GM23248 (cell line): ENCODE measurements at regions not wholly inside any gene's neighbourhood (a gene's known extent, or its start where the extent isn't known, plus 50 kb on each side); places are given as distances from the start of the nearest gene placed in this dataset.
"Not testable (repeated sequence)": the region's sequence is repeated elsewhere in the genome, so short reads cannot be mapped to it uniquely, and the experiment has no call there.

ENCODE experiments used
- DNase-seq: peaks from one replicate; pipeline ENCODE4 v3.0.0-alpha.2; 2015
- H2AFZ ChIP-seq: fragments of 200-600 bp; sonication (generic); 2 replicates; pipeline ENCODE4 v1.6.1; 2016; ENCODE audit warnings: antibody characterized with exemption
- H3F3A ChIP-seq: fragments of 200-600 bp; sonication (generic); 2 replicates; pipeline ENCODE4 v1.6.1; 2016; ENCODE audit warnings: mild to moderate bottlenecking, antibody characterized with exemption, mixed run types; ENCODE audit not compliant: insufficient read depth
- H3K27ac ChIP-seq: fragments of 200-600 bp; sonication (generic); 2 replicates; pipeline ENCODE4 v1.5.1; 2016; ENCODE audit warnings: mild to moderate bottlenecking
- H3K27me3 ChIP-seq: fragments of 200-600 bp; sonication (generic); replicated peaks from 2 replicates; pipeline ENCODE4 v1.6.1; 2016; ENCODE audit warnings: mild to moderate bottlenecking; ENCODE audit not compliant: insufficient read depth
- H3K36me3 ChIP-seq: fragments of 200-600 bp; sonication (generic); 2 replicates; pipeline ENCODE4 v1.6.1; 2016; ENCODE audit warnings: low read depth, mild to moderate bottlenecking
- H3K4me1 ChIP-seq: fragments of 200-600 bp; sonication (generic); 2 replicates; pipeline ENCODE4 v1.6.1; 2016; ENCODE audit warnings: mild to moderate bottlenecking; ENCODE audit not compliant: insufficient read depth
- H3K4me2 ChIP-seq: fragments of 200-600 bp; sonication (generic); one replicate; pipeline ENCODE4 v1.6.1; 2016; ENCODE audit warnings: mild to moderate bottlenecking; ENCODE audit not compliant: unreplicated experiment
- H3K4me3 ChIP-seq: fragments of 200-600 bp; sonication (generic); 2 replicates; pipeline ENCODE4 v1.5.1; 2016; ENCODE audit warnings: mild to moderate bottlenecking
- H3K79me2 ChIP-seq: fragments of 200-600 bp; sonication (generic); 2 replicates; pipeline ENCODE4 v1.6.1; 2016; ENCODE audit warnings: mild to moderate bottlenecking; ENCODE audit not compliant: insufficient read depth
- H3K9ac ChIP-seq: fragments of 200-600 bp; sonication (generic); 2 replicates; pipeline ENCODE4 v1.6.1; 2016; ENCODE audit warnings: mild to moderate bottlenecking
- H3K9me2 ChIP-seq: fragments of 200-600 bp; sonication (generic); 2 replicates; pipeline ENCODE4 v1.6.1; 2016; ENCODE audit warnings: mixed run types, mild to moderate bottlenecking, moderate library complexity; ENCODE audit not compliant: insufficient read depth
- H3K9me3 ChIP-seq: fragments of 200-600 bp; sonication (generic); one replicate; pipeline ENCODE4 v1.6.1; 2017; ENCODE audit warnings: low read depth
- H4K20me1 ChIP-seq: fragments of 200-600 bp; sonication (generic); 2 replicates; pipeline ENCODE4 v1.6.0; 2016; ENCODE audit not compliant: insufficient read depth
- EZH2 ChIP-seq: fragments of 200-600 bp; sonication (generic); IDR thresholded peaks from 2 replicates; pipeline ENCODE4 v1.6.1; 2018; ENCODE audit warnings: antibody characterized with exemption, mild to moderate bottlenecking; ENCODE audit not compliant: insufficient read depth, poor library complexity, severe bottlenecking
- EZH2phosphoT487 ChIP-seq: fragments of 200-600 bp; sonication (generic); IDR thresholded peaks from 2 replicates; pipeline ENCODE4 v1.6.1; 2018; ENCODE audit warnings: antibody characterized with exemption, moderate library complexity, mild to moderate bottlenecking, low read depth; ENCODE audit not compliant: insufficient read depth
- WGBS, 2 experiments: methylation state at CpG; one replicate each; pipeline ENCODE4 v1.1.6; 2015 to 2017; ENCODE audit warnings: low lambda C conversion rate in 2 of 2, low coverage in 1 of 2; ENCODE audit errors: missing lambda C conversion rate in 2 of 2; 5-methylcytosine and 5-hydroxymethylcytosine counted together
- in situ Hi-C: fragments of 300-500 bp; cut with MboI; formaldehyde crosslinking; loops from 2 replicates; pipeline ENCODE4 v1.15.0; 2020

GRCh38 chr10:21036757-21037156, 139.6 kb upstream of the NEBL start:
- Histone ChIP-seq H3F3A (no peaks in the 10 kb centered on the region), H3K9ac (no peak overlapping the region), H3K4me2 (no peak overlapping the region), H4K20me1 (no peaks in the 10 kb centered on the region), H3K79me2 (no peaks in the 10 kb centered on the region), H2AFZ (no peak overlapping the region), H3K27ac (no peak overlapping the region), H3K9me2 (no peaks in the 10 kb centered on the region), H3K27me3 (no peaks in the 10 kb centered on the region), H3K4me3 (no peak overlapping the region), H3K36me3 (no peaks in the 10 kb centered on the region), H3K9me3 (no peaks in the 10 kb centered on the region), H3K4me1 (no peaks in the 10 kb centered on the region)
- no peak for TF ChIP-seq EZH2phosphoT487
- no peak for TF ChIP-seq EZH2
- no peak for DNase-seq
- WGBS, 2 experiments, result 30 to 51% methylated on average over 5 of the region's 5 CpGs
- in situ Hi-C loops, result no loop called here

- in situ Hi-C loops, H3K79me2 ChIP-seq: not testable (repeated sequence)
- WGBS, 2 experiments, result 76 to 80% methylated on average over 3 of the region's 3 CpGs
Measured at GRCh38 chr10:21034770-21035169, 137.7 kb upstream of the NEBL start.

GRCh38 chr10:21034241-21034640, 137.1 kb upstream of the NEBL start:
- no peaks in the 10 kb centered on the region for H3K4me1 ChIP-seq
- H3K27me3 ChIP-seq, result no peaks in the 10 kb centered on the region
- H3K4me2 ChIP-seq, result no peak overlapping the region
- H3K27ac ChIP-seq, result no peak overlapping the region
- no peaks in the 10 kb centered on the region for H4K20me1 ChIP-seq
- WGBS, 2 experiments, result 34 to 48% methylated on average over 2 of the region's 2 CpGs
- H3K9me2 ChIP-seq, result no peaks in the 10 kb centered on the region
- no peak for DNase-seq
- no peak overlapping the region for H3K9ac ChIP-seq
- H3K4me3 ChIP-seq, result no peak overlapping the region
- no peaks in the 10 kb centered on the region for H3F3A ChIP-seq
- TF ChIP-seq EZH2, result no peak
- no peak for TF ChIP-seq EZH2phosphoT487
- in situ Hi-C loops, result no loop called here
- H3K36me3 ChIP-seq, result no peaks in the 10 kb centered on the region
- no peak overlapping the region for H2AFZ ChIP-seq
- no peaks in the 10 kb centered on the region for H3K79me2 ChIP-seq
- no peaks in the 10 kb centered on the region for H3K9me3 ChIP-seq

More at GRCh38 chr10:21034770-21035169, 137.7 kb upstream of the NEBL start:
- H3K9me2 ChIP-seq, DNase-seq, H3K27me3 ChIP-seq, H3F3A ChIP-seq, H3K36me3 ChIP-seq, H2AFZ ChIP-seq, H3K27ac ChIP-seq, H3K4me1 ChIP-seq, H3K4me3 ChIP-seq, H4K20me1 ChIP-seq, H3K4me2 ChIP-seq, H3K9ac ChIP-seq, H3K9me3 ChIP-seq: not testable (repeated sequence)

- Histone ChIP-seq H3K79me2 (no peaks in the 10 kb centered on the region), H4K20me1 (no peaks in the 10 kb centered on the region), H3K9ac (no peak overlapping the region), H3K4me3 (no peak overlapping the region), H3F3A (no peaks in the 10 kb centered on the region), H3K4me1 (no peaks in the 10 kb centered on the region), H3K27me3 (no peaks in the 10 kb centered on the region), H3K36me3 (no peaks in the 10 kb centered on the region), H3K4me2 (no peak overlapping the region), H3K27ac (no peak overlapping the region), H2AFZ (no peak overlapping the region), H3K9me2 (no peaks in the 10 kb centered on the region), H3K9me3 (no peaks in the 10 kb centered on the region)
- in situ Hi-C loops, result no loop called here
- TF ChIP-seq EZH2, result no peak
- TF ChIP-seq EZH2phosphoT487, result no peak
- 54 to 58% methylated on average over 12 of the region's 12 CpGs for WGBS, 2 experiments
- DNase-seq, result no peak
Measured at GRCh38 chr10:21032587-21033319, 135.6 kb upstream of the NEBL start.
